Cerebellar cortex (tissue), 1 donor: ENCODE measurements at regions not wholly inside any gene's neighbourhood (a gene's known extent, or its start where the extent isn't known, plus 50 kb on each side); places are given as distances from the start of the nearest gene placed in this dataset.
"Not testable (repeated sequence)": the region's sequence is repeated elsewhere in the genome, so short reads cannot be mapped to it uniquely, and the experiment has no call there.

Experiments
- DNase-seq: peaks from one replicate; pipeline ENCODE4 v3.0.0-alpha.2; 2015; ENCODE audit warnings: low spot score

DNA sequence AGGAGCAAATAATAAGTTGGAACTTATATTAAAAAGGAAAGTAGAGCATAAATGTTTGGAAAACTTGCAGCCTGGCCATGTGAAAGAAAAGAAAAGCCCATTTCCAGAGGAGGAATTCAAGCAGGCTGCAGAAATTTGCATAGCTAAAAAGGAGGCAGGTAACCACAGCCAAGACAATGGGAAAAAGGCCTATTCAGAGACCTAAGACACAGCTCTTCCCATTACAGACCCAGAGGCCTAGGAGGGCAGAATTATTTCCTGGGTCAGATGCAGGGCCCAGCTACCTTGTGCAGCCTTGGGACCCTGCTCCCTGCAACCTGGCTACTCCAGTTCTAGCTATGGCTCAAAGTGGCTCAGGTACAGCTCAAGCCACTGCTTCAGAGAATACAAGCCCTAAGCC, 234.6 kb upstream of the BCHE start:
- DNase-seq: no peak

DNA sequence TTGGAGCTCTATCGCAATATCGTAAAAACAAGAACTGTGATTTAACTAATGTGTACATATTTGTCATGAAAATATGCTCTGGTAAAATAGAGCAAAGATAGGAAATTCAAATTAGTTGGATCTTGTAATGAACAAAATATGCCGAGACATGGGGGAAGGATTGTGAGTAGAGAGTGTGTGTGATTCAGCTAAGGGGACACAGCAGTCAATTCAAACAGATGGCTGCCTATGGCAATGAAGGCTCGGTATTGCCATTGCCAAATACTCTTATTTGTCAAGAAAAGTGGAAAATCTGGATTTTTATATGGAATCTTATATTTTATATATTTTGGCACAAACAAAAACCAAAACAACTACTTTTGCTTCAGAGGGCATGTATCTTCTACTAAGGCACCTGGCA, 227.3 kb upstream of the BCHE start:
- DNase-seq: no peak

- DNase-seq: peak; percentile 1
Observed at GRCh38 chr3:166060789-166061479, 223.7 kb upstream of the BCHE start.

DNA sequence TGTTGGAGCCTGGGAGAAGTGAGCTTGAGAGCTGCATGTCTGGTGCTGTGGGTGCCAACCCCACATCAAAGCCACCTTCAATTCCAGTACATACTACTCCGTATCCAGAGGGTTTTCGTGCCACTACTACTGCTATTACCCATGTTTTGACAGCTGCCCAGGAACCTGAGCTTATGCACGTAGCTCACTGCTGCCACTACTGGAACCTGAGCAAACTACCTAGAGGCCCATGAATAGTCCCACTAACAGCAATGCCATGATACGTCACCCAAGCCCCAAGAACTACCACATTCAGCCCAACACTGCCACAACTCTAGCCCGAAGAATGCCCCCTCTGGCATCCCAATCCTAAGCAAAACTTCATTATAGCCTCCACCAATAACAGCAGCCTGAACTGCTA, 215.2 kb upstream of the BCHE start:
- DNase-seq: no peak

- no peak for DNase-seq
Observed at GRCh38 chr3:166029507-166029906, 192.3 kb upstream of the BCHE start.

DNA sequence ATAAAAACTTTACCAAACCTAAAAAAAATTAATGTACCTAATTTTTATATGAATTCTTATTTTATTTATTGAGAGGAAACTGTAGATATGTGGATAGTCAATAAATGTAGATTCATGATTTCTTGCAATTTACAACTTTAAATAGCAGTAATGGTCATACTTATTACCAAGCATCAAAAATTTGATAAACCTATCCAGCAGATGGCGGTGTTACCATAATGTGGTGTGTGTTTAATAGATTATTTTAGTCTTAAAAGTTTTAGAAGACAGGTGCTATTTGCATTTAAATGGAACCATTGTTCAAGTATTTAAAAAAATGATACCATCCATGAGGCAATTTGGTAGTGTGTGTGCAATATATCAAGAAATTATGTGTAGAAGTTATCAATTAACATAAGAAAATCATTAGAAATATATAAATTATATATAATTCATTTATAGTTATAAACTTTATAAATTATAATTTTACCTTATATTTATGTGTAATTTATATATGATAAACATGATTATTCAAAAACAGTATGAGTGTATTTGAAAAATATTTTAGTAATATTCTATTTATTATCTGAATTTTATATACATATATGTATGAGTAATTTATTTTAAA, 176.0 kb upstream of the BCHE start:
- DNase-seq: peak; percentile 3

GRCh38 chr3:166011771-166012170, 174.5 kb upstream of the BCHE start:
- DNase-seq: no peak

- DNase-seq: no peak
Observed at GRCh38 chr3:166005126-166005525, 167.9 kb upstream of the BCHE start.

GRCh38 chr3:165994293-165994692, 157.1 kb upstream of the BCHE start:
- no peak for DNase-seq

GRCh38 chr3:165984589-165984988, 147.4 kb upstream of the BCHE start:
- no peak for DNase-seq

DNA sequence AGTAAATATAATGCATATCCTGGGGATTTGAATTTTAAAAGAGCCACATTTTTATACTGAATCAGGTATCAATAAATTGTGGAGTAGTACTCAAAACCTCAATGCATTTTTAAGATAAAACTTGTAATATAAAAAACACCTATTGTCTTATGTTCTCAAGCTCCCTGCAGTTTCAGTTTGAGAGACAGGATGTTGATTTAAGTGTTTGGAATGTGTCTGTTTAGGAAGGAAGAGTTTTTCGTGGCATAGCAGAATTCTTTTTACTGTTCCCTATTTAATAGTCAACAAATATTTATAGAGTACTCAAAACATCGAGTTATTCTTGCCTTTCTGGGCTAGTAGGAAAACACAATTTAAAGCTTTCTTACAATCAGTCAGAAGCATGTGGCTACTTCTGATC, 146.1 kb upstream of the BCHE start:
- DNase-seq: no peak

DNA sequence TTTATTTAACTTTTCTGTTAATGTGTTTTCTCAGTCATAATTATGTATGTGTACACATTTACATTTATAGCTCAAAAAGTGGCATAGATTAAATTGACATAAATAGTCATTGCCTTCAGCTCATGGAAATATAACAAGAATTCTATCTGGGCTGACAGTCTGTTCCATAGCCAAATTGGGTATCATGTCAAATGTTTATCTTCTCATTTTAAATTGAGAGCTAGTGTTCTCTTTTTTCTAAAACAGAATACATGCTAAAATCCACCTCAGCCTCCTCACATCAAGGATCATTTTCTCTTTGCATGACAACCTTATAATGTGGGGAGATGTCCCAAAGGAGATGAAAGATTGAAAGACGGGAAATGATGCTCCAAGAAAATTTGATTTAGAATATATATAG, 144.1 kb upstream of the BCHE start:
- DNase-seq: no peak

GRCh38 chr3:165960825-165961224, 123.6 kb upstream of the BCHE start:
- DNase-seq: not testable (repeated sequence)

DNA sequence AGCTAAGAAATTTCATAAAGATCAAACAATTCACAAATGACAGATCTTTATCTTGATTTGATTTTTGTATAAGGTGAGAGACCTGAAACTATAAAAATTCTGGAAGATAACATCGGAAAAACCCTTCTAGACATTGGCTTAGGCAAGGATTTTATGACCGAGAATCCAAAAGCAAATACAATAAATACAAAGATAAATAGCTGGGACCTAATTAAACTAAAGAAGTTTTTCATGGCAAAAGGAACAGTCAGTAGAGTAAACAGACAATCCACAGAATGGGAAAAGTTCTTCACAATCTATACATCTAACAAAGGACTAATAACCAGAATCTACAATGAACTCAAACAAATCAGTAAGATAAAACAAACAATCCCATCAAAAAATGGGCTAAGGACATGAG, 116.9 kb upstream of the BCHE start:
- DNase-seq: no peak

- DNase-seq: no peak
Observed at GRCh38 chr3:165946360-165946759, 109.1 kb upstream of the BCHE start.

- no peak for DNase-seq
Observed at GRCh38 chr3:165938986-165939540, 101.8 kb upstream of the BCHE start.

GRCh38 chr3:165936081-165936480, 98.9 kb upstream of the BCHE start:
- DNase-seq: not testable (repeated sequence)

GRCh38 chr3:165924301-165924791, 87.1 kb upstream of the BCHE start:
- DNase-seq: not testable (repeated sequence)

DNA sequence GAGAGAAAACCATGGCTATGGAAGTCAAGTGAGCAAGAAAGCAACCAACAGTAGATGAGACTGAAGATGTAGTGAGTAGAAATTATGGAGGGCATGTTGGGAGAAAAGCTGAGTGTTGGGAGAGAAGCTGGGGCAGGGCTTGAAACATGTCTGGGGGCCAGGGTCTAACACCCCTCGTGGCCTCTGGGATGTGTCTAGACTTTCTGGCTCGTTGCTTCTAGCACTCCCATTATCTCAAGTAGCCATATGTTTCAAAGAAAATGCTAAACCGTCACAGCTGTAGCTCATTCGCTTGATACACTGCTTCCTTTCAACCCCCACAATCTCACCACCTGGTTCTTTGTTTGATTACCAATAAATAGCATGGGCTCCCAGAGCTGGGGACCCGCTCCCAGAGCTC, 83.8 kb upstream of the BCHE start:
- no peak for DNase-seq

DNA sequence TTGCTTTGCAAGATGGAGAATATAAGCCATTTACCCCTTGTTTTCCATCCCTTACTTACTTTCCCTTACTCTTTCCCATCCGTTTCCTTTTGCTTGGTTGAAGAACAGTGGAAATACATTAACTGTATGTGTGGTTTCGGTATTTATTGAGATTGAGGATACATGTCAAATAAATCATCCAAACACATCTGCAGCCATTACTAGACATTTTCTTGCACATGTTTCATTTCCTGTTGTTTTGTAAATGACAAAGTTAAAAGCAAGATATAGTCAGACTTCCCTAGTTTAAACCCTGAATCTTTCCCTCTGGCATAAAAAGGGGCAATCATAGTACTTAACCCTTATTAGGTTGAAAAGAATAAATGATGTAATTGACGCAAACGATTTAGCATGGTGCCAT, 82.1 kb upstream of the BCHE start:
- no peak for DNase-seq

- no peak for DNase-seq
Observed at GRCh38 chr3:165918657-165918979, 81.4 kb upstream of the BCHE start.

DNA sequence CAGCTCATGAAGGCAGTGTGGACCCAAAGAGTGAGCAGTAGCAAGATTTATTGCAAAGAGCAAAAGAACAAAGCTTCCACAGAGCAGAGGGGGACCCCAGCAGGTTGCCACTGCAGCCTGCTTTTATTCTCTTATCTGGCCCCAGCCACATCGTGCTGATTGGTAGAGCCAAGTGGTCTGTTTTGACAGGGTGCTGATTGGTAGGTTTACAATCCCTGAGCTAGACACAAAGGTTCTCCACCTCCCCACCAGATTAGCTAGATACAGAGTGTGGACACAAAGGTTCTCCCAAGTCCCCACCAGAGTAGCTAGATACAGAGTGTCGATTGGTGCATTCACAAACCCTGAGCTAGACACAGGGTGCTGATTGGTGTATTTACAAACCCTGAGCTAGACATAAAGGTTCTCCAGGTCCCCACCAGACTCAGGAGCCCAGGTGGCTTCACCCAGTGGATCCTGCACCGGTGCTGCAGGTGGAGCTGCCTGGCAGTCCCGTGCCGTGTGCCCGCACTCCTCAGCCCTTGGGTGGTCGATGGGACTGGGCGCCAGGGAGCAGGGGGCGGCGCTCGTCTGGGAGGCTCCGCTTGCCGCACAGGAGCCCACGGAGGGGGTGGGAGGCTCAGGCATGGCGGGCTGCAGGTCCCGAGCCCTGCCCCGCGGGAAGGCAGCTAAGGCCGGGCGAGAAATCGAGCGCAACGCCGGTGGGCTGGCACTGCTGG, 80.9 kb upstream of the BCHE start:
- DNase-seq: not testable (repeated sequence)

- not testable (repeated sequence) for DNase-seq
Observed at GRCh38 chr3:165915104-165915503, 77.9 kb upstream of the BCHE start.
